ENCODE measurements at regions not wholly inside any gene's neighbourhood (a gene's known extent, or its start where the extent isn't known, plus 50 kb on each side); places are given as distances from the start of the nearest gene placed in this dataset.
A peak's percentile ranks its signal among the peaks of the same experiment; 100 is the strongest.

DNA sequence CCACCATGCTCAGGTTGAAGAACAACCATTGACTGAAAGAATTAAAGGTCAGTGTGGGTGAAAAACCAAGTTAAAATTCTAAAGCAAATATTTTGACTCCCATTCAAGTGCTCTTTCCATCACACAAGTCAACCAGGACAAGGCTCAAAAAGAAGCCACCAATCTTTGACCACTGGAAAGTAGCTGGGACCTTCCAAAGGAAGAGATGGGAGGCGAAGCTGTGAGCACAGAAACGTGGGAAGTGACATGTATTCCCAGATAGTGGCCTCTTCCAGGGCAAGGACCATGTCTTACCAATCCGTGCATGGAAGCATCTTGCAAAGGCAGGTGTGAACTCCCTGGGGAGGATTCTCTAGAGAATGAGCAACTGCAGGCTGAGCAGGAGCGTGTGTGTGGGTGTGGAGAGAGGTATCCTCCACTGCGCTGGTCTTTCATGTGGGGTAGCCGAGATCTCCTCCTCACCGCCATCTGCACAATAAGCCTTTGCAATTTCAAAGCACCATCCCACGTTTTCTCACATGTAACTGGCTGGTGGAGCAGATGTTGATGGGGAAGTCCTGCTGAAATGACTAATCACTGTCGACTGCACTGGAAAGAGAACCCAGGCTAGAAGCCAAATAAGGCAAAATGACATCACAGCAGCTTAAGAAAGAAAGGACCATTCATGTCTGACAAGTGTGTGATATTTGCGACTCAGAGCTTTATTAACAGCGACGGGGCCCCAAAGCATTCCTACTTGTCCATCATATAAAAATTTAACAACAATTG lies 189.4 kb upstream of the RREB1 start:
- no peak for DNase-seq (ENCODE audit: low spot score)

DNA sequence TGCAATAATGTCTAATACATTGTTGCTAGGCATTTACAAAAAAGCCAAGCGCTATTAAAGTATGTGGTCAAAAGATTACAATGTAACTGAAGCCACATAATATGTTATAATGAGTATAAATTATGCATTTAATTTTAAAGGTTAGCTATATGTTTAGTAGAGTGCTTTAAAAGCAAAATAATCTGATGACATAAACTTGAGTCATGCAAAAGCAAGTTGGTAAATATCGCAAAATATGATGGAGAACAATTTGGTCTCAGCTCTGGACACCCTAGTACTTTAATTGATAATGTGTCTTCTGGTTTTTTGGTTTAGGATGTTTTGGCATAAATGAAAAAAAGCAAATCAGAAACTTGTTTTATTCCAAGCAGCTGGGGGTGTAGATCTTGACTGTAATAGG lies 188.6 kb upstream of the RREB1 start:
- no peak for DNase-seq (ENCODE audit: low spot score)

DNA sequence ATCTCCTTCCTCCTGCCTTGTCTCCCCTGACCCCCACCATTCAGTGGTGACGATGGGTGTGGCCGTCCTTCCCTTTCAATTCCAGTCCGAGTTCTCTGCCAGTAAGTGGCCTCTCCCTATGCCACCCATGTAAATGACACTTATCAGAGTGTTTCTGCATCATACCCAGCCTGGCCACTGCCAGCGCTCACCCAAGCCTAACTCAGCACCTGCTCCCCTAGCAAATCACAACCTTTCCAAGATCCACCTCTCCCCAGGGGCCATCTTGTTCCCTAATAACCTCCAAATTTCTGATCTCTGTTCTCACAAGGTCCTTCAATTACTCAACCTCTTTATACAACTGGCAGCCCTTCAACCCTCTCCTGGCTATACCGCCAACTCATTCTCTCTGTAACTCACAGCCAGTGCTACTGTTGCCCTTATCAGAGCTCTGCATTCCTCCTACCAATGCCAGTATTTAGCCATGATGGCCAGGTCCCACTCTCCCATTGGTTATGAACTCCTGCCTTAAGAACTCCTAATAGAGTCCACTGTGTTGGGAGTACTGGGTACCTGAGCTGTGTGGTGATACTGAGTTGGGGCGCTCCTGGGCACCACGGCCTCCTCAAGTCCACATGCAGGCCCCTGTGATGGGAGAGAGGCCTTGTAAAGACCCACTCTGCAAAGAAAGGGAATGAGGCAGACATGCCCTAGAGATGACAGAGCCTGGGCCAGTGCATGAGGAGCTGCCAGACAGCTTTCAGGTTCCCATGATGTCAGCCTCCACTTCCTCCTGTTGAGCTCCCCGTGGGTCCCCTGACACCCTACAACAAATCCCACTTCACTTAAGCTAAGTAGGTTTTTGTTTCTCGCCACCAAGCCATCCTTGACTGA lies 187.4 kb upstream of the RREB1 start:
- DNase-seq (ENCODE audit: low spot score) = no peak

DNA sequence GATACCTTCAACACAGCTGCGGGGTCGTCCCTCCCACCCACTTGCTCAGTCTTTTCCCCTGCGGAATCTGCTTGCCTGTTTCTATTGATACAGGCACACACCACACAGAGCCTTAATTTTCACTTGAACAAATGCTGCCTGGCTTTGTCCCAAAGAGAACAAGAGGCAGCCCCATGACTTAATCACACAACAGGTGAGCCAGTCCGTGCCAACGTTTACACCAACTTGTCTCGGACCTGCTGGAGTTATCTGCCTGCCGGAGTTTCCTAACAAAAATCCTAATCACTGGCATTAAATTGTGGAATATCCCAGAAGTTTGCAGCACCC lies 186.8 kb upstream of the RREB1 start:
- DNase-seq (ENCODE audit: low spot score) = no peak

DNA sequence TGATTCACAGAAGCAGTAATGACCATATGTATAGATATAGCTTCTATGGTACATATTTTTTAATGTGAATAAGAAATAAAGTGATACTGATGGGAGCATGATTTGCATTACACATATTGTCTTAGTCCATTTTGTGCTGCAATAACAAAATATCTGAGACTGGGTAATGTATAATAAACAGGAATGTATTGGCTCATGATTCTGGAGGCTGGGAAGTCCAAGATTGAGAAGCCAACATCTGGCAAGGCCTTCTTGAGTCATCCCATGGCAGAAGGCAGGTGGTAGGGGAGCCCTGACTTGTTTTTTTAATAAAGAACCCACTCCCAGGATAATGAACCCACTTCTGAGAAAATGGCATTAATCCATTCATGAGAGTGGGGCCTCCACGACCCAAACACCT lies 185.6 kb upstream of the RREB1 start:
- DNase-seq (ENCODE audit: low spot score) = no peak

DNA sequence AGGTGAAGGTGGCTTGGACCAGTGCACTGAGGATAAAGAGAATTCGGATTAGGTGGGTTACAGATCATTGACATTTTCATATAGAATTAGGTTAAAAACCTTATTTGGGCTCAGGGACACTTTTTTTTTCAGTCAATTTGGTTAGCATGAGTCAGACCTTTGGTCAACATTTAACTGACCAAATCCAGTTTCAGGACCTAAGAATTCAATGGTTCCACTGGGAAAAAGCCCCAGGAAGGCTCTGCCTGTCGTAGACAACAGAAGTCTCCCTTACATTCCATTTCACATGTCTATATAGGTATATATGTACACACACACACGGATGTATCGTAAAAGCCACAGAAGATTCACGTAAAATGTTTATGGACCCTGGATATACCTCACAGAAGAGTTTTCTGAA lies 184.2 kb upstream of the RREB1 start:
- no peak for DNase-seq (ENCODE audit: low spot score)

DNA sequence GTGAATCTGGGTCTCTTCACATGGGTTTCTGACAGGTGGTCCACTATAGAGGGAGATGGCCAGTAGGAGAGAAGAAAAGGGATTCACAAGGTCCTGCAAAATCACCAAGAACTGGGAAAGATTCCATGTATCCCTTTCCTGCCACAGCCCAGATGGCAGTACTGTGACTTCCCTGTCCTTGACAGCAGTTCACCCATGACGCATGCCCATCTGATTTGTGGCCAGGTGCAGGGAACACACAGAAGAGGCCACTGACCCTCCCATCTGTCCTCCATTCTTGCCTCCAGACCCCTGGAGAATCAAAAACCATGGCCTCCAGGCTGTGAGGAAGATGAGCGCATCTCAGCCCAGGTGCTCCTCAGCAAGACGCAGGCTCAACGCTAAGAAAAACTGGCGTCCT lies 183.1 kb upstream of the RREB1 start:
- DNase-seq (ENCODE audit: low spot score) = no peak

DNA sequence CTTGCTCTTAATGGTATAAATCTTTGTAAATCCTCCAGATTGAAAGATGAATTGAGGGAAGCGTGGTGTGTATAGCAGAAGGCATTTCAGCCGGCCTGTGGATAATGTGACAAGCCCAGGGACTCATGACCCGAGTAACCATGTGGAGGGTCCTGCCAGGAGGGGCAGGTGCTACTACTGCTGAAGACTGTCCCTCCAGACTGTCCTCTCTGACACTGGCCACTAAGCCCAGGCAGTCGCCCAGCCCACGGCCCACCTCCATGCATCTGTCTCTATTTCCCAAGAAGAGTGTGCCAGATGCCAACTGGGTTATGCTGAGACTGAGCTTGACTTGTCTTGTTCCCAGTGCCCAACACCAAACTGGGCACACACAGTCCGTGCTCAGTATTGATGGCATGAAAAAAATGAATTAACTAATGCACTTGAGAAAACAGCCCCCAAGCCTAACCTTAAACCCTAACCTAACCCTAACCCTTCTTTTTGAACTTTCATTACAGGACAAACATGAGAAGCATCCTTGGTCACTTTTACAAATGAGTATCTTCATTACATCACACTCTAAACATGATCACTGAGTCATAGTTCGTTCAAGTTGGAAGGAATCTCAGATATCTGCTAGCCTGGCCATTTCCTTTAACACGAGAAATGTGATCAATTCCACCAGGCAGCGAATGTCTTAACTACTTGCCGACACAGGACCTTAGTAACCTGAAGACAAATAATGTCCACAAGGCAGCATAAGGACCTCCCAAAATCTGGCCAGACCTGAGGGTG lies 182.2 kb upstream of the RREB1 start:
- DNase-seq (ENCODE audit: low spot score) = no peak

DNA sequence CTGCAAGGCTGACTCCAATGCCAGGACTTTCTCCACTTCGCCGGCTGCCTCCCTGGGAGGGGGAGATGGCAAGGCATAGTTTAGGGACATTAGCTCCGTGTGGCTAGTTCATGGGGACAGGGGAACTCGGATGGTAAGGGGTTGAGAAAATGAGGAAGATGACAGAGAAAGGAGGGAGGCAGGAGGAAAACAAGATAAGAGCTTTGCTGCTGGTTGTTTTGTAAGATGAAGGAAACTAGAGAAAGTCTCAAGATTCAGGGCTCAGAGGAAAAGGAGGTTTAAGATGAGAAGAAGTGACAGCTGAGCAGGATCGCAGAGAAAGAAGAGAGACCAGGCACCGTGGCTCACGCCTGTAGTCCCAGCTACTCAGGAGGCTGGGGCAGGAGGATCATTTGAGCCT lies 180.9 kb upstream of the RREB1 start:
- no peak for DNase-seq (ENCODE audit: low spot score)

DNA sequence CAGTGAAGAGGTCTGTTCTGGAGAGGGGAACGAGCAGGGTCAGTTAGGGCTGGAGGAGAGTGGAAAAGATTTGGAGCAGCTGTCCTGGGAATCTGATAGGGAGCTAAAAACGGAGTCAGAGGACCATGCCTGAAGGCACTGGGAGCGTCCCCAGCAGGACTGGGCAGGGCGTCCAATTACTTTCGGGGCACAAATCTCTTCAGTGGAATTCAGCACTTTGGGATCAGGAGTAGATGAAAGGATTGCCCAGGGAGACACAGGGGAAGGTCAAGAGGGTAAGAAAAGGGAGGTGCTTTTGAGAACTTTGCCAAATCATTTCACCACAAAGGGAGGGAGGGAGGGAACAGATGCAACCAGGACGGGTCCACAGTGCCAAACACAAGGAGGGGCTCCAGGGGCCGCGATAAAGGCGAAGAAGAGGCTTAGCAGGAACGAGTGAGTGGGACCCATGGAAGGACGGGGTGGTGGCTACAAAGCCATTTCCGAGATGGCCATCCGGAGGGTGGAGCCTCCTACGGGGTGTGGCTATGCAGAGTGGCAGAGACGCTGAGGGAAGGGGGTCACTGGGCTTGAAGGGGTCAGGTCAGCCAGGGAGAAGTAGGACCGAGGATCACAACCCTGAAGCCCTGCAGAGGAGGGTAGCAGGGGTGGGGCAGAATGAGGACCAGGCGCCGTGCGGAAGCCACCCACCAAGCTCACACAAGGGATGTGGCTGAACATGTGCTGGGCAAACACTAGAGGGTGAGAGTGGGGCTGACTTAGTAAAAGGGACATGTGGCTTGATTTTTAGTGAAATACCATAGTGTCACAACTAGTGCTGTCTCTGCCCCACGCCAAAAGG lies 180.0 kb upstream of the RREB1 start:
- no peak for DNase-seq (ENCODE audit: low spot score)

DNA sequence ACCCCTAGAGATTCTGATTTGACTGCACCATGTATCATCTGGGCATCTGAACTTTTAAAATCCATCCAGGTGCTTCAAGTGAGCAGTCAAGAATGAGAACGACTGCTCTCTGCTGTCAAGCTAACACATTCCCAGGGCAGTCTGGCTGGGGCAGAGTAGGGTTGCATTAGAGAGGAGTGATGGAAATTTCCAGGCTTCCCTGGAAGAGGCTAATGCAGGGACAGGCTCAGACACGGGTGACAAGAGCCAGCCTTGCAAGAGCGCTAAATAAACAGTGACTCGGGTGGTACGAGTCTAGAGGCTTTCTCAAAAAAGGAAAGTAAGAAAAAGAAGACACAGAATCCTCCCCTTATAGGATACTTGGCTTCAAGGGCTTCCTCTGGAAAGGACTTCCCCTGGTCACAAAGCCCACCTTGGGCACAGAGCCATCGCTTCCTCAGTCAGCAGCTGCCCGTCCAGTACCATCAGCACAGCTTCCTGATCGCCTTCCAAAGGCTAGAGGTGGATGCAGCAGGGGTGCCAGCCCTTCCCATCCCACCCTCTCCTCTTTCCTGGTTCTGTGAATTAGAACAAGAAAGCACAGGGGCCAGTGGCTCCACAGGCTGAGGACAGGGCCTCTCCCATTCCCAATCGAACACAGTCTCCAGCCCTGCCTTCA lies 177.4 kb upstream of the RREB1 start:
- DNase-seq (ENCODE audit: low spot score) = no peak

DNA sequence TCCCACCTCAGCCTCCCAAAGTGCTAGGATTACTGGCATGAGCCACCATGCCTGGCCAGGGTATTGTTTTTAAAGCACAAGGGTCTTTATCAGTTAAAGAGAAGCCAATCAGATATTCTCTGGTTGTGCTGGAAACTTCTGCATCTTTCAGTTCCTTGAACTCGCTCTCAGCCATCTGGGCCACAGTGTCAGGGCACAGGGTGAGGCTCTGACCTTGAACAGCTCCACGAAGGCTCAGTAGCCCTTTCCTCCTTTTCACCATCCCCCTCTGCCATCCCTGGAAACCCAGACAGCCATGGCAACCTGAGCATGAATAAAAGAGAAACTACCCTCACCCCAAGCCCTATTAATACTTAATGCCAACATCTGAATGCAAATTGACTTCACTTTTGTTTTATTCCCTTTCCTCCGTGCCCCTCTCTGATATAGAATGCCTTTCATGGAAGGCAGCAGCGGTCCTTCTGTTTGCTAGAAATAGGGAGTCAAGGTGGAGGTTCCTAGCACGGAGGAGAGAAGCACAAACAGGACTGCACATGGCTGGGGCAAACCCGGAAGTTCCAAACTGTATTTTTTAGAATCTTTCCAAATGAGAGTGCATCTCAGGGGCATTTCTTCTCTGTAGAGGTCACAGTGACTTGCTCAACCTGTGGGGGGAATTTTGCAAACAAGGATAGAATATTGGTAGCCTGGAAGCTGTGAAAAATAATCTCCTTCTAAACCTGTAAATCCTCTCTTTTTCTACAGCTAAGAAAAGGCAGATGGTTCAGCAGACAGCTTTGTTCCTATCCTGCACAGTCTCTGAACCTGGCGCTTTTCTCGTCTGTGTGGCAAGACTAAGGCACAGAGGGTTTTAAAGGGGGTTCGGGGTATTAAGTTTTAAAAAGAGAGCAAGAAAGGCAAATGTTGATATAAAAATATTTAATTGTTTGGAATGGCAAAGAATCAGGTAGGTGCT lies 176.4 kb upstream of the RREB1 start:
- no peak for DNase-seq (ENCODE audit: low spot score)

DNA sequence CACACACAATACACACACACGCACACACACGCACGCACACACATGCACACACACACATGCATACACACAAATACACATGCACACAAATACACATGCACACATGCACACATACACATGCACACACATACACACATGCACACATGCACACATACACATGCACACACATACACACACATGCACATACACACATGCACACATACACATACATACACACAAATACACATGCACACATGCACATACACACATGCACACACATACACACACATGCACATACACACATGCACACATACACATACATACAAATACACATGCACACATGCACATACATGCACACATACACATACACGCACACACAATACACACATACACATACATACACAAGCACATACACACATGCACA lies 175.4 kb upstream of the RREB1 start:
- DNase-seq (ENCODE audit: low spot score) = no peak

DNA sequence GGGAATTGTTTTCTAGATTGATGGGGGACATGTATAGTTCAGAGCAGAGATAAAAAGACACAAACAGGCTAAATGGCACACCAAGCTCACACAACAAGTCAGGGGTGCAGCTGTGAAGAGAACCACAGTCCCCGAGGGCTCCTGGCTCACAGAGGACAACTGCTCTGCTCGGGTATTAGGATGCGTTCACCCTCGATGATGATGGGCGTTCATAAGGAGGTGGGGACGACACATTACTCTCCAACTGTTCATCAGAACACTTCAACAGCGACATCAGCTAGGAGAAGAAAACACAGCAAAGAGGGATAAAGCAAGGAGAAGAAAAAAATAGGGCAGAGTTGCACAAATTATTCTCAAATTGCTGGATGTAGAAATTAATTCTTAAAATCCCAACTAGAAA lies 174.8 kb upstream of the RREB1 start:
- DNase-seq (ENCODE audit: low spot score) = no peak

DNA sequence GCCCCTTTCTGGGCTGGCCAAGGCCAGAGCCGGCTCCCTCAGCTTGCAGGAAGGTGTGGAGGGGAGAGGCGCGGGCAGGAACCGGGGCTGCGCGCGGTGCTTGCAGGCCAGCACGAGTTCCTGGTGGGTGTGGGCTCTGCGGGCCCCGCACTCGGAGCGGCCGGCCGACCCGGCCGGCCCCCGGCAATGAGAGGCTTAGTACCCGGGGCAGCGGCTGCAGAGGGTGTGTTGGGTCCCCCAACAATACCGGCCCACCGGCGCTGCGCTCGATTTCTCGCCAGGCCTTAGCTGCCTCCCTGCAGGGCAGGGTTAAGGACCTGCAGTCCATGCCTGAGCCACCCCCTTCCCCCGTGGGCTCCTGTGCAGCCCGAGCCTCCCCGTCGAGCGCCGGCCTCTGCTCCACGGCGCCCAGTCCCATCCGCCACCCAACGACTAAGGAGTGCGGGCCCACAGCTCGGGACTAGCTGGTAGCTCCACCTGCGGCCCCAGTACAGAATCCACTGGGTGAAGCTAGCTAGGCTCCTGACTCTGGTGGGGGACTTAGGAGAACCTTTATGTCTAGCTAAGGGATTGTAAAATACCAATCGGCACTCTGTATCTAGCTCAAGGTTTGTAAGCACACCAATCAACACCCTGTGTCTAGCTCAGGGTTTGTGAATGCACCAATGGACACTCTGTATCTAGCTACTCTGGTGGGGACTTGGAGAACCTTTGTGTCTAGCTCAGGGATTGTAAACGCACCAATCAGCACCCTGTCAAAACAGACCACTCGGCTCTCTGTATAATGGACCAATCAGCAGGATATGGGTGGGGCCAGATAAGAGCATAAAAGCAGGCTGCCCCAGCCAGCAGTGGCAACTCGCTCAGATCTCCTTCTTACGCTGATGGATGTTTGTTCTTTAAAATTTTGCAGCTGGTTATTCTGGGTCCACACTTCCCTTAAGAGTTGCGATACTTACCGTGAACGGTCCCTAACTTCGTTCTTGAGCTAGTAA lies 167.4 kb upstream of the RREB1 start:
- DNase-seq (ENCODE audit: low spot score) = no peak

DNA sequence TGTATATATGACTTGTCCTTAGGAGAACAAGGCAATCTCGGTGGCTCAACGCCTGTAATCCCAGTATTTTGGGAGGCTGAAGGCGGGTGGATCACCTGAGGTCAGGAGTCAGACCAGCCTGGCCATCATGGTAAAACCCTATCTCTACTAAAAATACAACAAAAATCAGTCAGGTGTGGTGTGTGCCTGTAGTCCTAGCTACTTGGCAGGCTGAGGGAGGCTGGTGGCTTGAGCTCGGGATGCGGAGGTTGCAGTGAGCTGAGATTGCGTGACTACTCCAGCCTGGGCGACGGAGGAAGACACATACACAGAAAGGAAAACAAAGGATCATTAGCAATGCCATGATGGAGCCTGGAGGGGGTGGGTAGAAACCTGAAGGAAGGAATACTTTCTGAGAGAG lies 166.6 kb upstream of the RREB1 start:
- DNase-seq (ENCODE audit: low spot score) = no peak

DNA sequence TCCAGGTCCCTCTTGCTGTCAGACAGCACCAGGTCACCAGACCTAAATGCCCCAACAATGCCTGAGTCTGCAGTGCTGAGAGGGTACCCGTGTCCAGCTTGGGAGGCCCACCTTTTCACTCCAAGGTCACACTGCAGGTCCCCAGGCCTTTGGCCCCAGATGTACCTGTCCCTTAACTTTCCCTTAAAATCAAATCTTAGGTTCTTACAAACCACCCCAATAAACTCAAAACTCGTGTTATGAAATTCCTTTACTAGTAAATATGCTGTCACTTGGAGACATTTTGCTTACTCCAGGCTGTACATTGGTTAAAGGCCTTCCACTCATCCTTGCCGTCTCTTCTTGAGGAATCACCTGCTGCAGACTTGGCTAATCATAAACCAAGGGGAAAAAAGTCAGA lies 165.7 kb upstream of the RREB1 start:
- no peak for DNase-seq (ENCODE audit: low spot score)

DNA sequence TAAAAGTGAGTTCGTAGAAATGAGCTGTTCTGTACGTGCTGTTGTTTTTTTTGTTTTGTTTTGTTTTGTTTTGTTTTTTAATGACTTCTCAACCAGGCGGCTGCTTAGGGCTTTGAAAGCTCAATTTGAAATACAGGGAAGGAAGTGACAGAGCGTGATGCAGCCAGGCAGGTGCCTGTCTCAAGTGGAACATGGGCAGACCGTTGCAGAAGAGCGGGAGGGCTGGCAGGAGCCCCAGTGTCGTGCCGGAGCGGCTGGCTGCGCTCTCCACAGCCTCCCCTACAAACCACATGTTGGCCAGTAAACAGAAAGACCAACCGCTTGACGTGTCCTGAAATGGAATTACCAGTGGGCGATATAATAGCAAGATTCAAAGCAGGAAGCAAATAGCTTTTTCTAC lies 164.9 kb upstream of the RREB1 start:
- peak; percentile 26 for DNase-seq (ENCODE audit: low spot score)

DNA sequence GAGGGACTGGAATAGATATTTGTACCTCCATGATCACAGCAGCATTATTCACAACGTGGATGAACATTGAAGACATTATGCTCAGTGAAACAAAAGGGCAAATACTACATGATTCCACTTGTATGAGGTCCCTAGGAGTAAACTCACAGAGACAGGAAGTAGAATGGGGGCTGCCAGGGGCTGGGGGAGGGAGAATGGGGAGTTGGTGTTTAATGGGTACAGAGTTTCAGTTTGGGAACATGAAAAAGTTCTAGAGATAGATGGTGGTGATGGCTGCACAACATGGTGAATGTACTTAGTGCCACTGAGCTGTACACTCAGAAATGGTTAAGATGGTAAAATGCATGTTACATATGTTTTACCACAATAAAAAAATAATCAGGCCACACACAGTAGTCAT lies 164.3 kb upstream of the RREB1 start:
- no peak for DNase-seq (ENCODE audit: low spot score)
